ENCODE measurements at regions not wholly inside any gene's neighbourhood (a gene's known extent, or its start where the extent isn't known, plus 50 kb on each side); places are given as distances from the start of the nearest gene placed in this dataset.

DNA sequence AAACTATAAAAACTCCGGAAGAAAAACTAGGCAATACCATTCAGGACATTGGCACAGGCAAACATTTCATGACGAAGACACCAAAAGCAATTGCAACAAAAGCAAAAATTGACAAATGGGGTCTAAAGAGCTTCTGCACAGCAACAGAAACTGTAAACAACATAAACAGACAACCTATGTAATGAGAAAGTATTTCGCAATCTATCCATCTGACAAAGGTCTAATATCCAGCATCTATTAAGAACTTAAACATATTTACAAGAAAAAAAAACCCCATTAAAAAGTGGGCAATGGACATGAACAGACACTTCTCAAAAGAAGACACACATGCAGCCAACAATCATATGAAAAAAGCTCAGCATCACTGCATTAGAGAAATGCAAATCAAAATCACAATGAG, 498.6 kb downstream of the HINT1 start:
- Histone ChIP-seq H3K9ac (no peak overlapping the region), H3K79me2 (ENCODE audit: insufficient read depth) (no peaks in the 10 kb centered on the region), H3K4me2 (no peak overlapping the region), H4K20me1 (ENCODE audit: insufficient read depth) (no peaks in the 10 kb centered on the region), H3K4me3 (ENCODE audit: low read depth in 2 of 2, low read length in 1 of 2) (no peak overlapping the region), H3K9me2 (no peaks in the 10 kb centered on the region), H3F3A (replicated peaks; ENCODE audit: insufficient read depth) (no peaks in the 10 kb centered on the region), H3K27me3 (ENCODE audit: insufficient read depth) (no peaks in the 10 kb centered on the region), H3K4me1 (ENCODE audit: control insufficient read depth in 1 of 2, insufficient read depth in 2 of 2, low read depth in 1 of 2, low read length in 1 of 2) (no peaks in the 10 kb centered on the region), H2AFZ (ENCODE audit: low read depth) (no peak overlapping the region), H3K36me3 (replicated peaks in 1 of 2; ENCODE audit: control insufficient read depth in 1 of 2, insufficient read depth in 2 of 2, low read length in 1 of 2) (no peaks in the 10 kb centered on the region), H3K9me3 (no peaks in the 10 kb centered on the region), H3K27ac (ENCODE audit: low read depth in 2 of 2, low read length in 1 of 2) (no peak overlapping the region)
- DNase-seq, result no peak
- TF ChIP-seq ELF1 (IDR thresholded peaks at IDR 0.05), result no peak
- no peak for TF ChIP-seq NFIC (IDR thresholded peaks at IDR 0.05; ENCODE audit: borderline replicate concordance)
- no peak for TF ChIP-seq POLR2AphosphoS5 (IDR thresholded peaks at IDR 0.05; ENCODE audit: low read depth, low read length)
- no peak for TF ChIP-seq CHD2 (IDR thresholded peaks at IDR 0.05; ENCODE audit: low read length, partially characterized antibody)
- TF ChIP-seq, protein P1, sequence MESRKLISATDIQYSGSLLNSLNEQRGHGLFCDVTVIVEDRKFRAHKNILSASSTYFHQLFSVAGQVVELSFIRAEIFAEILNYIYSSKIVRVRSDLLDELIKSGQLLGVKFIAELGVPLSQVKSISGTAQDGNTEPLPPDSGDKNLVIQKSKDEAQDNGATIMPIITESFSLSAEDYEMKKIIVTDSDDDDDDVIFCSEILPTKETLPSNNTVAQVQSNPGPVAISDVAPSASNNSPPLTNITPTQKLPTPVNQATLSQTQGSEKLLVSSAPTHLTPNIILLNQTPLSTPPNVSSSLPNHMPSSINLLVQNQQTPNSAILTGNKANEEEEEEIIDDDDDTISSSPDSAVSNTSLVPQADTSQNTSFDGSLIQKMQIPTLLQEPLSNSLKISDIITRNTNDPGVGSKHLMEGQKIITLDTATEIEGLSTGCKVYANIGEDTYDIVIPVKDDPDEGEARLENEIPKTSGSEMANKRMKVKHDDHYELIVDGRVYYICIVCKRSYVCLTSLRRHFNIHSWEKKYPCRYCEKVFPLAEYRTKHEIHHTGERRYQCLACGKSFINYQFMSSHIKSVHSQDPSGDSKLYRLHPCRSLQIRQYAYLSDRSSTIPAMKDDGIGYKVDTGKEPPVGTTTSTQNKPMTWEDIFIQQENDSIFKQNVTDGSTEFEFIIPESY (IDR thresholded peaks at IDR 0.05; ENCODE audit: borderline replicate concordance, low read depth), result no peak
- TF ChIP-seq, protein P2, sequence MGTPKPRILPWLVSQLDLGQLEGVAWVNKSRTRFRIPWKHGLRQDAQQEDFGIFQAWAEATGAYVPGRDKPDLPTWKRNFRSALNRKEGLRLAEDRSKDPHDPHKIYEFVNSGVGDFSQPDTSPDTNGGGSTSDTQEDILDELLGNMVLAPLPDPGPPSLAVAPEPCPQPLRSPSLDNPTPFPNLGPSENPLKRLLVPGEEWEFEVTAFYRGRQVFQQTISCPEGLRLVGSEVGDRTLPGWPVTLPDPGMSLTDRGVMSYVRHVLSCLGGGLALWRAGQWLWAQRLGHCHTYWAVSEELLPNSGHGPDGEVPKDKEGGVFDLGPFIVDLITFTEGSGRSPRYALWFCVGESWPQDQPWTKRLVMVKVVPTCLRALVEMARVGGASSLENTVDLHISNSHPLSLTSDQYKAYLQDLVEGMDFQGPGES (IDR thresholded peaks at IDR 0.05; ENCODE audit: low read depth, low read length), result no peak
- TF ChIP-seq, protein P3, sequence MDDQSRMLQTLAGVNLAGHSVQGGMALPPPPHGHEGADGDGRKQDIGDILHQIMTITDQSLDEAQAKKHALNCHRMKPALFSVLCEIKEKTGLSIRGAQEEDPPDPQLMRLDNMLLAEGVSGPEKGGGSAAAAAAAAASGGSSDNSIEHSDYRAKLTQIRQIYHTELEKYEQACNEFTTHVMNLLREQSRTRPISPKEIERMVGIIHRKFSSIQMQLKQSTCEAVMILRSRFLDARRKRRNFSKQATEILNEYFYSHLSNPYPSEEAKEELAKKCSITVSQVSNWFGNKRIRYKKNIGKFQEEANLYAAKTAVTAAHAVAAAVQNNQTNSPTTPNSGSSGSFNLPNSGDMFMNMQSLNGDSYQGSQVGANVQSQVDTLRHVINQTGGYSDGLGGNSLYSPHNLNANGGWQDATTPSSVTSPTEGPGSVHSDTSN (IDR thresholded peaks at IDR 0.05), result no peak
- TF ChIP-seq, protein P4, sequence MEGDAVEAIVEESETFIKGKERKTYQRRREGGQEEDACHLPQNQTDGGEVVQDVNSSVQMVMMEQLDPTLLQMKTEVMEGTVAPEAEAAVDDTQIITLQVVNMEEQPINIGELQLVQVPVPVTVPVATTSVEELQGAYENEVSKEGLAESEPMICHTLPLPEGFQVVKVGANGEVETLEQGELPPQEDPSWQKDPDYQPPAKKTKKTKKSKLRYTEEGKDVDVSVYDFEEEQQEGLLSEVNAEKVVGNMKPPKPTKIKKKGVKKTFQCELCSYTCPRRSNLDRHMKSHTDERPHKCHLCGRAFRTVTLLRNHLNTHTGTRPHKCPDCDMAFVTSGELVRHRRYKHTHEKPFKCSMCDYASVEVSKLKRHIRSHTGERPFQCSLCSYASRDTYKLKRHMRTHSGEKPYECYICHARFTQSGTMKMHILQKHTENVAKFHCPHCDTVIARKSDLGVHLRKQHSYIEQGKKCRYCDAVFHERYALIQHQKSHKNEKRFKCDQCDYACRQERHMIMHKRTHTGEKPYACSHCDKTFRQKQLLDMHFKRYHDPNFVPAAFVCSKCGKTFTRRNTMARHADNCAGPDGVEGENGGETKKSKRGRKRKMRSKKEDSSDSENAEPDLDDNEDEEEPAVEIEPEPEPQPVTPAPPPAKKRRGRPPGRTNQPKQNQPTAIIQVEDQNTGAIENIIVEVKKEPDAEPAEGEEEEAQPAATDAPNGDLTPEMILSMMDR (IDR thresholded peaks at IDR 0.05), result no peak
- TF ChIP-seq MXI1 (IDR thresholded peaks at IDR 0.05; ENCODE audit: low read depth, low read length), result no peak
- TF ChIP-seq TEAD4 (IDR thresholded peaks at IDR 0.05; ENCODE audit: borderline replicate concordance, insufficient read depth), result no peak
- TF ChIP-seq, protein P5, sequence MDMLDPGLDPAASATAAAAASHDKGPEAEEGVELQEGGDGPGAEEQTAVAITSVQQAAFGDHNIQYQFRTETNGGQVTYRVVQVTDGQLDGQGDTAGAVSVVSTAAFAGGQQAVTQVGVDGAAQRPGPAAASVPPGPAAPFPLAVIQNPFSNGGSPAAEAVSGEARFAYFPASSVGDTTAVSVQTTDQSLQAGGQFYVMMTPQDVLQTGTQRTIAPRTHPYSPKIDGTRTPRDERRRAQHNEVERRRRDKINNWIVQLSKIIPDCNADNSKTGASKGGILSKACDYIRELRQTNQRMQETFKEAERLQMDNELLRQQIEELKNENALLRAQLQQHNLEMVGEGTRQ (IDR thresholded peaks at IDR 0.05; ENCODE audit: borderline replicate concordance, low read depth, low read length), result no peak
- no peak for TF ChIP-seq SMC3 (IDR thresholded peaks at IDR 0.05; ENCODE audit: low read depth, low read length)
- TF ChIP-seq FOXM1 (IDR thresholded peaks at IDR 0.05; ENCODE audit: low read depth), result no peak
- POLR2A ChIA-PET, result no interaction called here
- WGBS (ENCODE audit: low lambda C conversion rate), result 9% methylated on average over 3 of the region's 3 CpGs
- CTCF ChIA-PET, result no interaction called here
